ENCODE measurements at regions not wholly inside any gene's neighbourhood (a gene's known extent, or its start where the extent isn't known, plus 50 kb on each side); places are given as distances from the start of the nearest gene placed in this dataset.

DNA sequence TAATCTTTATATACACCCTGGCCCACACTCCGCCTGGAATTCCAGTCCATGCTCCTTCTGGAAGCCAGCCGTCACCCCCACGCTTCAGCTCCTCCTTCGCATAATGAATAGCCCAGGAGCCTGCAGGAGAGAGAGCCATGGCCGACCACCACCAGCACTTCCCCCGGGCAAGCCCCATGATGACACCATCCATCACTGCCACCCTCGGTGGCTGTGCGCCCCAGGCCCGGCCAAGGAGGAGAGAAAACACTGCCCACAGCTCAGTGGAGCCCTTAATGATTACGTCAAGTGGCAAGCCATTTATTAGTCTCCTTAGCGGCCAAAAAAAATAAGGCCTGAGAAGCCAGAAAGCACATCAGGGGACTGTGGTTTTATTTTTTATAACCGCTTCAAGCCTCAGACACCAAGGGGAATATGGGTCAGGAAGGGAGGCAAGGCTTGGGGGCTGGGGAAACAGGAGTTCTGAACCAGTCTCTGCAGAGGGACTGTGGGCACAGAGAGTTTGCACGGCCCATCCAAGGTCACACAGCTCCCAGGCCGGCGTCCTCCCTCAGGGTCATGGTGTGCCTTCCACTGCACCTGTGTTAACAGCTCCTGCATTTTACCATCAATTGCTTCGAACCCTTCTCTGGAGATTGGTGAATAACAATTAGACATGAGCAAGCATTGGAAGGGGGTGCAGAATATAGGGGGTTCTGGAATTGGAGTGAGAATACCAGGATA lies 134.3 kb downstream of the MN1 start:
- DNase-seq (ENCODE audit: low read depth), result no peak

DNA sequence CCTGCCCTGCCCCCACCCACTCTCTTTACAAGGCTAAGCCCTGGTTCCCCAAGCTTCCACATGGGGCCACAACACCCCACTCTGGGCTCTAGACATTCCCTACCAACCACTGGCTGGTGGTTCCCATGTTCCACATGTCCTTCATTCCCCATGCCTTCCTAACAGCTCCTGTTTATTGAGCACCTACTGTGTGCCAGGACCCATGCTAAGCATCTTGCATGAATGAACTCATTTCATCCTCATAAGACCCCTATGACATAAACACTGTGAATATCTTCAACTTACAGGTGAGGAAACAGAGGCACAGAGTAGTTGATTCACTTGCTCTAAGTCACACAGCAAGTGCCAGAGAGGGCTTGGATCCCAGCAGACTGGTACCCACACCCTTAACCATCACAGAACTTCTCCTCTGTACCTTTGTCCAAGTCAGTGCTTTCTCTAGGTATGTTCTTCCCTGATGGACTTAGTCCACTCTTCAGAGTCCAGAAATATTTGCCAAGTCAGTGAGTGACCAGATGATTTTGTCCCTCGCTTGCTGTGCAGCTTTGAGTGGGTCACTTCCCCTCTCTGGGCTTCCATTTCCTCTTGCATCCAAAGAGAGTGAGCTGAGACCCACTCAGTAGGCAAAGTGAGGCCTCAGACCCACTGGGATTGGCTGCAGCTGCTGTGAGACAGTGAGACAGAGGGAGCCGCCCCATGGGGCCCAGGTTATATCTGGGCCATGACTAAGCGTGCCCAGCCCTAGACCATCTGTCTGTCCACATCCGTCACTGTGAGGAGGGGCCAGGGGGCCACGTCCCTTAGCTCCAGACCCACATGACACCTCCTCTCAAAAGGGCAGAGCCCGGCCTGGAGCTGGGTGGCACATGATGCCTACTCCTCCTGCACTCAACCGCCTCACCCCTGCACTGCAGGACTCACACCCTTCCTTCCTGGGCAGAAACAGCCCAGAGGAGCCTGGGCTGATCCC lies 132.4 kb downstream of the MN1 start:
- no peak for DNase-seq (ENCODE audit: low read depth)

DNA sequence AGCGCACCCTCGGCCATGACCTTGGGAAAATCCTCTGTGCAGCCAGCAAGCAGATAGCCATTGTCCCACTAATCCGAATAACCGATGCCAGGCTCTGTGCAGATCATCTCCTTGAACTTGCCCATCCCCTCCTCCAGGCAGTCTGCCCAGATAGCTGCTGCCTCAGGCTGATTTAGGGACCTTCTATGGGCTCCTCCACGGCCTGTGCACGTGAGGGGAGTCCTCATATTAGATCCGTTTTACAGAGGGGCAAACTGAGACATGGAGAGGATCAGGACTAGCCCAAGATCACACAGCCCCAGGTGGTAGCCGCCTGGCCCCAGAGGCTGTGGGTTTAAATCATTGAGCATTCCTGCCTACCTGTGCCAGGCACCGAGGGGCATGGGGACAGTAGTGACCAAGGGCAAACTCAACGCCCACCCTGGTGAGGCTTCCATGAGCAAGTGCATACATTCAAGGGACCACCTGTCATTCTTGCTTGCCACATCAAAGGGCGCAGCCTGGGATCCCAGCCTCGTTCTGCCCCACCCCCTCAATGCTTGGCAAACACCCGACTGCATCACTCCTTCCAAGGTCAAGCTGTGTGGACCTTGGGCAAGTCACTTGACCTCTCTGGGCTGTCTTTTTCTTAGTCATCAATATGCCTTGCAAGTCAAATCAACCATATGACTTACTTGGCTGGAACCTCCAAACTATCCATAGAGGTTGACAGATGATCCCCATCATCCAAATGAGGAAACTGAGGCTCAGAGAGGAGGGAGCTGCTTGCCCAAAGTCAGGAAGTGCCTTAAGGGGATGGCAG lies 131.6 kb downstream of the MN1 start:
- no peak for DNase-seq (ENCODE audit: low read depth)

DNA sequence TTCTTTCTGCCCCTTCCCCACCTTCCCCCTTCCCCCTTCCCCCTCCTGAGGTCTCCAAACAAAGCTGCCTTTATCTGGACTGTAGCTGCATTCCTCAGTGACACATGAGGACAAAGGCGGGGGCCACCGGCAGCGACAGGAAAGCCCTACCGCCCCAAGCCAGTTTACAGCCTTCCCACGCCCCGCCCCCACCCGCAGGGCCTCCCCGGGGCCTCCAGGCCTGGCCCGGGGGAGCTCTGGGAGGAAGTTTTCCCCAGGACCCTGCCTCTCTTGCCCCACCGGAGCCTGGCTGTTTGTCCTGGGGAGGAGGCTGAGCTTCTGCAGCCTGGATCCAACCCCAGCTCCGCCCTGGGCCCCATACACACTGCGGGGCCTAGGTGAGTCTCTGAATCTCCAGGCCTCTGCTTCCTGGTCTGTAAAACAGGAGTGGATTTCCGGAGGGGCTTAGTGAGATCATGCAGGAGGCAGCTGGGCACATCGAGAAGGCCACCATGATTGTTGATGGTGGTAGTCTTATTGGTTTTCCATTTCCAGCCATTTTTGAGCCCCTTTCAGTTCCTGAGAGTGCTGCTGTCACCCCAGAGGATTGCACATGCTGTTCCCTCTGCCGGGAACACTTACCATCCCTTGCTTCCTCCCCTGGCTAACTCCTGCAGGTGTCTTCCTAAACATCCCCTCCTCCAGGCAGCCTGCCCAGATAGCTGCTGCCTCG lies 130.7 kb downstream of the MN1 start:
- DNase-seq (ENCODE audit: low read depth), result no peak

DNA sequence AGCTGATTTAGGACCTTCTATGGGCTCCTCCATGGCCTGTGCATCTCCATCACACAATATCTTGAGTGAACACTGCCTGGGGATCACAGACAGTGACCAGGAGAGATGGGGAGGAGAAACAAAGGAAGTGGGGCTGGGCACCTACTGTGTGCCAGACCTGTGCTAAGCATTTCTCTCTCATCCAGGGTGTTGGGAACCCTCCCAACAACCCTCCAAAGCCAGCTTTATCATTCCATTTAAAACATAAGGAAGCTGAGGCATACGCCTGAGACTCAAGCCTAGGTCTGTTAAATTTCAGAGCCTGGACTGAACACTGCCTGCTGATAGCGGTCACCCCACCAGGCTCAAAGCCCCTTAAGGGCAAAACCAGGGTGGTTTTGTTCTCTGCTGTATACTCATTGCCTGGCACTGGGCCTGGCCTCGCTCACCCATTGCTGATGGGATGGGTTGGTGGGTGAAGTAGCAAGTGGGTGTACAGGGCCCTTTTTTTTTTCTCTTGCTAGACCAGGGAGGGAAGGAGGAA lies 130.1 kb downstream of the MN1 start:
- no peak for DNase-seq (ENCODE audit: low read depth)

DNA sequence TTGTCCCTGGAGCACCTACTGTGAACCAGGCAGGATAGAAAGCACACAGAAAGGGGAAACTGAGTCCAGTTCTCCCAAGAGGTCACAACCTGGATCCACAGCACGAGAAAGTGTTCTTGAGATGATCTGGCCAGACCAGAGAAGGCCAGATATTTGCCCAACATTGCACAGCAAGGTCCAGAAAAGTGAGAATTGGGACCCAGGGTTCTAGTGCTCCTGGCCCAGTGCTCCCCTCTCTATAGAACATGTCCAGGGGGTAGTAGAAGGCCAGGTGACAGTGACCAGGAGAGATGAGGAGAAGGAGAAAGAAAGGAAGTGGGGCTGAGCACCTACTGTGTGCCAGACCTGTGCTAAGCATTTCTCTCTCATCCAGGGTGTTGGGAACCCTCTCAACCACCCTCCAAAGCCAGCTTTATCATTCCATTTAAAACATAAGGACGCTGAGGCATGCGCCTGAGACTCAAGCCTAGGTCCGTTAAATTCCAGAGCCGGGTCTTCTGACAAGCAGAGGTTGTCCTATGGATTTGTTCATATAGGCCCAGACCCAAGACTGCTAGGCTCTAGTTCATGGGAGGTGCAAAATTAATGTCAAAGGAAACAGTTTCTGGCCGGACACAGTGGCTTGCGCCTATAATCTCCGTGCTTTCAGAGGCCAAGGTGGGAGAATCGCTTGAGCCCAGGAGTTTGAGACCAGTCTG lies 128.7 kb downstream of the MN1 start:
- no peak for DNase-seq (ENCODE audit: low read depth)

DNA sequence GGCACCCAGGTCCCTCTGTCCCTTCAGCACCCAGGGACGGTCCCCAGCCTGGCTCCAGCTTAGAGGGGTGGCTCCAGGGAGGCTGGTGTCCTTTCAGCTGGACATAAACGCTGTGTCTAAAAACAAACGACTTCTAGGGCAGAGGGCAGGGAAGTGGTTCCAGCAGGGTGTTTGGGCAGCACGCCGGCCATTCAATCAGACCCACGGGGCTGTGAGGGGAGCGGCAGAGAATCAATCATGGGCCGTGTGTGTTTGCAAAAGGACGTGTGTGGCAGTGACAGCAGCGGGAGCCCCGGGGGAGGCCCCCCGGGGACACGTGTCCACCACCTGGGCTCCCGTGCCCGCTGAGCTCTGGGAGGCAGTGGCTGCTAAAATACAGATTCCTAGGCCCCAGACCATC lies 127.7 kb downstream of the MN1 start:
- no peak for DNase-seq (ENCODE audit: low read depth)

DNA sequence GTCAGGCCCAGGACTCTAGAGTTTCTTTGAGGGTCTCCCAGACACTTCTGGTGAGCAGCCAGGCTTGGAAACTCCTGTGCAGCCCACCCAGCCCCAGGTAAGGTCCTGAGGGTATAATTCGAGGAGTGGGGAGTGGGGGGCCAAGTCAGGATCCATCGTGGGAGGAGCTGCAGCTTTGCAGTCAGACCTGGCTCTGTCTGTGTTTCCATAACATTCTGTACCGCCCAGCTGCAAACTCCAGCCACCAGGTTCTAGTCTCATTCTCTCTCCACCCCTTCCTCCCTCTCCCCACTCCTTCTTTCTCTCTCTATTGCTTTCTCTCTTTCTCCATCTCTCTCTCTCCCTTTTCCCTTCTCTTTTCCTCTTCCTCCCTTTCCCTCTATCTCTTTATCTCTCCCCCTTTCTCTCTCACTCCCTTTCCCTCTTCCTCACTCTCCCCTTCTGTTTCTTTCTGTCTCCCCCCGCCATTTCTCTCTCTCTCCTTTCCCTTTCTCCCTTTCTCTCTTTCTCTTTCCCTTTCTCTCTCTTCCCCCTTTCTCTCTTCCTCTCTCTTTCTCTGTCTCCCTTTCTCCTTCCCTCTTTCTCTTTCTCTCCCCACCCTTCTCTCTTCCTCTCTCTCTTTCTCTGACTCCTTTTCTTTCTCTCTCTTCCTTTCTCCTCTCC lies 127.2 kb downstream of the MN1 start:
- no peak for DNase-seq (ENCODE audit: low read depth)

DNA sequence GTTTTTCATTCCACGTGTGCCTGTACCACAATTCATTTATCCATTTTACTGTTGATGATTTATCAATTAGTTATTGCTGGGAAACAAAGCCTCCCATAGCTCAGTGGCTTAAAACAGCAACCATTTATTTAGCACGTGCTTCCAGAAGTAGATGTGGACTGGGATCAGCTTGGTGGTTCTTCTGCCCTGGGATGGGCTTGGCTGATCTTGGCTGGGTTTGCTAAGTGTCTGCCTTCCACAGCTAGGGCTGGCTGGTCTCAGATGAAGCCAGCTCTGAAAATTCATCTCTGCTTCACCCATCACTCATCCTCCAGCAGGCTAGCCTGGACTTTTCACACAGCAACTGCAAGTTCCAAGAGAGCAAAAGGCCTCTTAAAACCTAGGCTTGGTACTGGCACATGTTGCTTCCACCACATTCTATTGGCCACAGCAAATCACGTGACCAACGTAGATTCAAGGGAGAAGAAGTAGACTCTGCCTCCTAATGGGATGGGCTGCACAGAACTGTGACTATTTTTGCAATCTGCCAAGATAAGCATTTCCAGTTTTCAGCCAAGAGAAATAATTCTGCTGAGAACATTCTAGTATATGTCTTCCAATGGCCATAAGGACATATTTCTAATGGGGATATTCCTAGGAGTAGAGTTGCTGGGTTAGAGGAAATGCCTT lies 124.9 kb downstream of the MN1 start:
- DNase-seq (ENCODE audit: low read depth), result no peak

DNA sequence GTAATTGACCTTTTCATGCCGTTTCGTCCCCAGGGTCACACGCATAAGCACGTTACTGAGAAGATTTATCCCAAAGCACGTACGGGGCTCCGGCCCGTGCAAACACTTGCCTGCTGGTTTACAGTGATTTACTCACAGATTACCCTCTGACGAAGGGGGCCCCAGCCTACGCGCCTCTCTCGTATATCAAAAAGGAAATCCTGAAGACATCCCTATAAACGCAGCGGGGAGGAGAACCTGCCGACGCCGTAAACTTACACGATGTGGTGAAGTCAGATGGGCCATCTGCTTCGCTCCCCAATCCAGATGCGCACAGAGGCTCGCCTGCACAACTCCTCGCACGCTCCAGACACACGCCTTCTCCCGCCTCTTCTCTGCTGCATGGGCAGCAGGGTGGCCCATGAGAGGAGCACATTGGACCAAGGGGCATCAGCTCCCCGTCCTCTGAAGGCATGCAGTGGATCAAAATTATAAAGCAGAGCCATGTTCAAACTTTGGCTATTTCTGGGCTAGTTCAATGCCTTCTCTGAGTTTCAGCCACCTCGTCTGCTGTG lies 123.6 kb downstream of the MN1 start:
- no peak for DNase-seq (ENCODE audit: low read depth)

DNA sequence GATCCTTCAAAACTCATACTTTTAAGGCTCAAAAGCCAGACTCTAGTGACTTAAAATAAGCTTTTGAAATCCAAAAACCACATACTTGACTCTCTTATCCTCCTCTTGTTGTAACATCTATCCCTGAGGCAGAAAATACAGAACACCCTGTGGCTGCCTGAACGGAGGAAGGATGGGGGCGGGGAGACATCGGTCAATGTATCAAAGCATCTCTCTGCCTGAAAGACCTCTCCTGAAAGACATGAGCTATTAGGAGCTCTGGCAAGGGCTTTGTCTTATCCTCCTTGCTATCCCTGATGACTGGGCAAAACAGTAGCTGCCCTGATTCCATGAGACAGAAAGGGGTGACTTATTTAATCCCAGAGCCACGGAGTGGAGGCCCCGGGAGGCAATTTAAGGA lies 122.4 kb downstream of the MN1 start:
- no peak for DNase-seq (ENCODE audit: low read depth)

DNA sequence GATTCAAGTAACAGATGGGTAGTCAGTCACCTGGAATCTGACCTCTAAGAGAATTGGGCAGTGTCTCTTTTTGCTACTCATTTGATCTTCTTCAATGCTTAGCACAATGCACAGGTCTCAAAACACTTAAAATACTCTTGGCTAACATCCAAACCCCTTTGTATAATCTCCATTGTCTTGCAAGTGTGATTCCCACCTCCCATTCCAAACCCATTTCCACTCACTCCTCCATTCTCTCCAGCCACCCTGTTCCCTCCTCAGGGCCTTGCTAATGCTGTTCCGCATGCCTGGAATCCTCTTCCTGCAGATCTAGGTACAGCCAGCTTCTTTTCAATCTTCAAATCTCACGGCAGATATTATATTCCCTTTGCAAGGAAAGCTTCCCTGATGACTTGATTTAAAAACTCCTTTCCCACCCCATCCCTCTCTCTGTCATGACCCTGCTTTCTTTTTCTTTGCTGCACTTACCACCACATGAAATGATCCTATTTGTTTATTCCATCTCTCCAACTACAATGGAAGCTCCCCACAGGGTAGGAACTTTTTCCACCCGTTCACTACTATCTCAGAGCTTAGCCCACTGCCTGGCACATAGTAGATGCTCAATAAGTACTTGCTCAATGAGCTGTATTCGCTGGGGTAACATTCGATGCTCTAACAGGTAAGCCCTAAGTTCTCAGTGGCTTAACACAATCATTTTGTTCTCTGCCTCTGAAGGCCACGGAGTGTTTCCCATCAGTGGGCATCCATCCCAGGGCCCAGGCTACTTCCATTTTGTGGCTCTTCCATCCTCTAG lies 121.7 kb downstream of the MN1 start:
- DNase-seq (ENCODE audit: low read depth), result no peak

DNA sequence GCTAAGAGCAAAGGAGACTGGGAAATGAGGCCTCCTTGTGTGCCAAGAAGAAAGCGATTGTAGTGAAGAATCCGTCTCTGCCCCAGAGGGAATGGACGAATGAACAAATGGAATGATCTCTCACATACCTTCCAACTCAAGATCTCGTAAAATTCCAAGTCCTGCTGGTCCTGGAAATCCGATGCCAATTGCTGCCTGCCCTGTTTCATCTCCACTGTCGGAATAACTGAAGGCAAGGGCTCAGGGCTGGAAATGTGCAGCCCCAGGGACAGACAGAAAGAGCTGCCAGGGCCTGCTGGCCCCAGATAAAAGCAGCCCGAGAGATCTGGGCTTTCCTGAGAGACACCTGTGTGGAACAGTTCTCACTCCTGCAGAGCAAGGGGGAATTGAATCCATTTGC lies 120.9 kb downstream of the MN1 start:
- DNase-seq (ENCODE audit: low read depth), result no peak

DNA sequence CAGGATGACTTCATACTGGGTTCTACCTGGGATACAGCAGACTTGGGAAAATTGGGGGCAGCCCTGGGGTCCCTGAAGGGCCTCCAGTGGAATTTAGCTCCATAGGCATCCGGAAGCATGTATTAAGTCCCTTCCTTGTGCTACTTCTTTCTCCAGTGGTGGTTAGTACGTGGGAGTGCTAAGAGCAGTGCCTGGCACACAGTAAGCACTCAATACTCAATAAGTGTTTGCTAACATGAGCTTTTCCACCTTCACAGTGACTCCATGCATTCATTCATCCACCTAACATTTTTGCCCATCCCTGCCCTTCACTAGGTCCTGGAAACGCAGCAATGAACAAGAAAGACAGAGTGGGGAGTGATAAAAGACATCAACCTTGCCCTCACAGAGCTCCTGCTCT lies 120.5 kb downstream of the MN1 start:
- no peak for DNase-seq (ENCODE audit: low read depth)

DNA sequence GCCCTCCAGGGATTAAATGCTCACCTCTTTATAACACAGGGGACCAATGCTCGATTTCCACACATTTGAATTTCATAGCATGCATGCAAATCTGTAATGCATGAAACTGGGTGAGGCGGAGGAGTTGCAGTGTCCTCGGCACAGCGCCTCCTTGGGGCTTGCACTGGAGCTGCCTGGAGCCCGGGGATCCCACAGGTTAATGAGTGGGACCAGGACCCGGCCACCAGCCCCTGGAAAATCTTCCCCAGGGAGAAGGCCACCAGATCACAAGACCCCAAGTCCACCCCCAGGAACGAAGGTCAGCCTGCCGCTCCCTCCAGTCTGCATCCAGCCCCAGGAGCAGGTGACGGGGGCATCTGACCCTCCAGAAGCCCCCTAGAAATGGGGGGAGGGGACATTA lies 119.1 kb downstream of the MN1 start:
- no peak for DNase-seq (ENCODE audit: low read depth)

DNA sequence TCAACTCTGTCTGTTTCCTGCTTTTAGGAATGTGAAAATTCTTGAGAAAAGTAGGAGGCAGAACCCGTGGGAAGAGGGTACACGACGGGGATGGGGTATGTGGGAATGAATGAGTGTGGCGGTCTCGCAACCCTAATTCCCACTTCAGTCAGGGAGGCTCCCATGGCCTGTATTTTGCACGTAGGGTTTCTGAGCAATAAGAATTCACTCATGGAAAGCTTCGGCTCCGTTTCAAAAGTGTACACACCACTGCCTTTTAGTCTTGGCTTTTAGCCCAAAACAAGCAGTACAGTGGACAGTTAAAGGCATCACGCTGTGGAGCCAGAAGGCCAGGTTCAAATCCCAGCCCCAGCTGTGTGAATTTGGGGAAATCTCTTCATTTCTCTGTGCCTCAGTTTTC lies 116.7 kb downstream of the MN1 start:
- no peak for DNase-seq (ENCODE audit: low read depth)

DNA sequence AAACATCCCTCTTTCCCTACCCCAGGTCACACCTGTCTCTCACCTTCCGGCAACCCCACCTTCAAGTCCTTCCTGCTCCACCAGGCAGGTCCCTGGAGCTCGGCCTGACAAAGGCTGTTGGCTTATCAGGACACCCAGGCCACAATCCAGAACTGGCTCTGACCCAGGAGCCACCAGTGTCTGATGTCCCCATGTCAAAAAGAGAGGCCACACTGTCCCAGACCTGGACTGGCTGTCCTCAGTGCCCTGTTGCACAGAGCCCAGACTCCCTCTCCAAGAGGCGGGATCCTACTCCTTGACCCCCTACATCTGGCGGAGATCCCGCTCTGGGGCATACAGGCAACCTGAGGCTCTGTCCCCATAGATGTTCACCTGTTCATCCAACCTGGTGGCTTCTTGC lies 116.0 kb downstream of the MN1 start:
- no peak for DNase-seq (ENCODE audit: low read depth)

DNA sequence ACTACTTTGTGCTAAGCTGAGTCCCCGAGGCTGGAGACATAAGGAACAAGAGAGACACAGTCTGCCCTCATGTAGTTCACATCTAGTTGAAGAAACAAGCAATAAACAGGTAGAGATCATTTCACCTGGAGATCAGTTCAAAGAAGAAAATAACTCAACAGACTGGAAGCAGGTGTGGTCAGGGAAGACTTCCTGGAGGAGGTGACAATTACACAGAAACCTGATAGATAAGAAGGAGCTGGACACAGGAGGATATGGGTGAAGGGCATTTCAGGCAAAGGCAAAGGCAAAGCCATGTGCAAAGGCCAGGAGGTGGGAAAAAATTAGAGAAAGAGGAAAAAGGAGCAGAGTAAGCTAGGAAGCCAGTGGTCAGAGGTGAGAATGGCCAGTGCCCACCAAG lies 115.6 kb downstream of the MN1 start:
- no peak for DNase-seq (ENCODE audit: low read depth)

DNA sequence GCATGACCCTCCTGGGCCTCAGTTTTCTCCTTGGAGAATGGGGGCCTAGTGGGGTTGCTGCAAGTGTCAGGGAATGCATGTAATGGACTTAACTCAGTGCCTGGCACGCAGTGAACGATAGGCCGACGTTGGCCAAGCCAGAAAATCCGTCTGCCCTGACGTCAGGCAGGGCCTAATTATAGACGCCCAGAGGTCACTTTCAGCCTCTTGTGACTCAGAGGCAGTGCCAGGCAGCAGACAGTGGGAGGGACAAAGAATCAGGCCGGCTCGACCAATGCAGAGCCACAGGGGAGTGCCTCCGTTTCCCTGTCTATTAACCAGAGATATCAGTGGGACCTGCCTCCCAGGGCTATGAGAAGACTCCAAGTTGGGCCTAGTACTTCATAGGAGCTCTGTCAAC lies 115.0 kb downstream of the MN1 start:
- no peak for DNase-seq (ENCODE audit: low read depth)

Data from stimulated activated CD8-positive, alpha-beta memory T cell treated with anti-CD3 and anti-CD28 coated beads, Interleukin-4, amount 100 ng/mL, for 24 hours (primary cell).